ENCODE measurements at regions not wholly inside any gene's neighbourhood (a gene's known extent, or its start where the extent isn't known, plus 50 kb on each side); places are given as distances from the start of the nearest gene placed in this dataset.

DNA sequence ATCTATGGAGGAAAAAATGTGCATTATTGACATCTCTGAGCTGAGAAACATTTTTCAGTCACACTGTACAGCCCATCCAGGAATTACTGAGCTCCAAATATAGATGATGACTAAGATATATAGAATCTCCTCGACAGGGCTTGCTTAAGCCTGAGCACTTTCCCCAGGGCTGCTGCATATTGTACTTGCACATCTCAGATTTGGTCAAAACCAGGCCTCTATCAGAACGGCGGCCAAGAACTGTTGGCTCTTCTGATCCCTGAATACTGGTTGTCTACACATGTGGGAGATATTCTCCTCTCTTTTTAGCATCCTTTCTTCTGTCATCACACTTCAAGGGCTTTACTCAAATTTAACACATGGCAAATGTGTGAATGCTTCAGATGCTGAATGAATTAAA lies 201.5 kb upstream of the SLC35G4 start:
- no peak overlapping the region for H3K4me3 ChIP-seq
- no peaks in the 10 kb centered on the region for H3K9me3 ChIP-seq
- TF ChIP-seq, protein P1, sequence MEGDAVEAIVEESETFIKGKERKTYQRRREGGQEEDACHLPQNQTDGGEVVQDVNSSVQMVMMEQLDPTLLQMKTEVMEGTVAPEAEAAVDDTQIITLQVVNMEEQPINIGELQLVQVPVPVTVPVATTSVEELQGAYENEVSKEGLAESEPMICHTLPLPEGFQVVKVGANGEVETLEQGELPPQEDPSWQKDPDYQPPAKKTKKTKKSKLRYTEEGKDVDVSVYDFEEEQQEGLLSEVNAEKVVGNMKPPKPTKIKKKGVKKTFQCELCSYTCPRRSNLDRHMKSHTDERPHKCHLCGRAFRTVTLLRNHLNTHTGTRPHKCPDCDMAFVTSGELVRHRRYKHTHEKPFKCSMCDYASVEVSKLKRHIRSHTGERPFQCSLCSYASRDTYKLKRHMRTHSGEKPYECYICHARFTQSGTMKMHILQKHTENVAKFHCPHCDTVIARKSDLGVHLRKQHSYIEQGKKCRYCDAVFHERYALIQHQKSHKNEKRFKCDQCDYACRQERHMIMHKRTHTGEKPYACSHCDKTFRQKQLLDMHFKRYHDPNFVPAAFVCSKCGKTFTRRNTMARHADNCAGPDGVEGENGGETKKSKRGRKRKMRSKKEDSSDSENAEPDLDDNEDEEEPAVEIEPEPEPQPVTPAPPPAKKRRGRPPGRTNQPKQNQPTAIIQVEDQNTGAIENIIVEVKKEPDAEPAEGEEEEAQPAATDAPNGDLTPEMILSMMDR (IDR thresholded peaks at IDR 0.05) = no peak
- no peaks in the 10 kb centered on the region for H3K4me1 ChIP-seq
- 41 to 42% methylated on average over 3 of the region's 3 CpGs for WGBS, 2 donors
- intact Hi-C loops (cut with DNase I) = no loop called here
- H3K27ac ChIP-seq = no peak overlapping the region
- H3K36me3 ChIP-seq = no peaks in the 10 kb centered on the region
- DNase-seq (no peak), ATAC-seq (no peak)
- H3K27me3 ChIP-seq = no peaks in the 10 kb centered on the region

DNA sequence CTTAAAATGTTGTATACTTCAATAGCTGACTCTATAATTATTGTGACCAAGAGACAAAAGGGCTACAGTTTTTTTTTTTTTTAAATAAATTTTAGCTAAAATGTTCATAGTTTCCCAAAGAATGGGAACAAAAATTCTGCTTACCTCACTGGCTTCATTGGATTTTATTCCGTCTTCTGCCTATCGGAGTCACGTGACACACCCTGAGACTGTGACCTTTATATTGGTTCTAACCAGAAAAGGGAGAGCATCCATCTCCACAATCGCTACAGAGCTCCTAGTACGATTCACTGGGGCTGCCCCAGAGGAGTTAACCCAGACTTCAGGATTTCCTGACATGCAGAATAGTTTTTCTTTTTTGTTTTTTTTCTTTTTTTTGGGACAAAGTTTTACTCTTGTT lies 203.6 kb upstream of the SLC35G4 start:
- Histone ChIP-seq H3K36me3 (no peaks in the 10 kb centered on the region), H3K4me3 (no peak overlapping the region), H3K9me3 (no peaks in the 10 kb centered on the region), H3K4me1 (no peaks in the 10 kb centered on the region), H3K27me3 (no peaks in the 10 kb centered on the region), H3K27ac (no peak overlapping the region)
- 66 to 74% methylated on average over 5 of the region's 5 CpGs for WGBS, 2 donors
- ATAC-seq (no peak), DNase-seq (no peak)
- TF ChIP-seq, protein P1 (IDR thresholded peaks at IDR 0.05) = no peak
- intact Hi-C loops (cut with DNase I) = no loop called here

DNA sequence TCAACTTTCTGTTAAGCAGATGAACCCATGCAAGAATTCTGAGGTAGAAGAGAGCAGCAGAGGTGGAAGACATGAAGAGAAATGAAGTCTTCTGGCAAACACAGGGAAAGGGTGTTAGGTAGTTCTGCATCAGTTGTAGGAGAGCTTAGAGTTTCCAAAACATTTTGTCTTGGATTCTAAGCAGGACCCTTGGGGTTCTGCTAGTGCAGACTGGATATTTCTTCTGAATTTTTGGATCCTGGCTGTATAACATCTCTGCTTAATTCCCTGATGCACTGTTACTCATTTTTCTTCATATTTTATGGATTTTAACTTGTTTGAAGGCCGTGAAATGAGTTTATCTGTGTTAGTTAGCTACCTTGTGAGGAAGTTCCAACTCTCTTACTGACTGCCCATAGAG lies 208.7 kb upstream of the SLC35G4 start:
- ATAC-seq (no peak), DNase-seq (no peak)
- no peak overlapping the region for H3K4me3 ChIP-seq
- no peaks in the 10 kb centered on the region for H3K4me1 ChIP-seq
- no peaks in the 10 kb centered on the region for H3K27me3 ChIP-seq
- 69 to 87% methylated on average over 1 of the region's 1 CpG for WGBS, 2 donors
- no peak overlapping the region for H3K27ac ChIP-seq
- TF ChIP-seq, protein P1 (IDR thresholded peaks at IDR 0.05) = no peak
- H3K9me3 ChIP-seq = no peaks in the 10 kb centered on the region
- H3K36me3 ChIP-seq = no peaks in the 10 kb centered on the region
- intact Hi-C loops (cut with DNase I) = no loop called here

DNA sequence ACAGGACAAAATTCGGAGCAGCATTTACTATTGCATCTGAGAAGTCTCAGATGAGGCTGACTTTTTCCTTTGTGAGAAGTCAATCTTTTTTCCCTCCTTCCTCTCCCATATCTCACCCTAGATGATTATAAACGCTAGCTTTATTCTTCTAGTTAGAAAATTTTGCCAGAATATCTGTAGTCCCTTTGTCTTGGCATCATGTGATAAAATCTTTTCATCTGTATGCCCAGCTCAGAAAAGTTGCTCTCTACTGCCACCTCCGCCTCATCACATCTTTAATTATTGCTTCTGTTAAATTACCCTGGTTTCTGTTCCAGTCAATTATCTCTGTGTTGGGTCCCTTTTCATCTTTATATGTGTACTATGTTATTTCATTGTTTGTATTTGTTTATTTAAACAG lies 210.8 kb upstream of the SLC35G4 start:
- no peak for DNase-seq
- 71 to 81% methylated on average over 3 of the region's 3 CpGs for WGBS, 2 donors
- intact Hi-C loops (cut with DNase I) = no loop called here
- Histone ChIP-seq H3K4me3 (no peak overlapping the region), H3K27ac (no peak overlapping the region), H3K4me1 (no peaks in the 10 kb centered on the region), H3K9me3 (no peaks in the 10 kb centered on the region), H3K36me3 (no peaks in the 10 kb centered on the region), H3K27me3 (no peaks in the 10 kb centered on the region)
- TF ChIP-seq, protein P1 (IDR thresholded peaks at IDR 0.05) = no peak
- ATAC-seq = no peak

Data from heart right ventricle (tissue), 16 donors.